IMR-90 (cell line): ENCODE measurements at regions not wholly inside any gene's neighbourhood (a gene's known extent, or its start where the extent isn't known, plus 50 kb on each side); places are given as distances from the start of the nearest gene placed in this dataset.

Experiments used
- ATAC-seq: fragments of 200-7000 bp; cut with Tn5 transposase; 2 replicates; pipeline ENCODE4 v1.9.1; 2020; ENCODE audit warnings: low read depth, mild to moderate bottlenecking, moderate library complexity
- BruUV-seq: library from RNA; stranded (reverse); fragments of 400-500 nt; replicated peaks from 2 replicates; lab custom pipeline; 2021; lab: Mats Ljungman, UMichigan
- CTCF ChIA-PET: fragments of 300-600 bp; formaldehyde crosslinking; extraction: SDS; loops from one replicate; lab custom pipeline; 2021; ENCODE audit warnings: antibody characterized with exemption; lab: Yijun Ruan, JAX
- POLR2A ChIA-PET: fragments of 300-600 bp; sonication (Branson Sonifier 250); formaldehyde crosslinking; loops from one replicate; lab custom pipeline; 2022; ENCODE audit warnings: antibody characterized with exemption; ENCODE audit not compliant: unreplicated experiment; lab: Charles Lee
- DNase-seq: peaks from one replicate; pipeline ENCODE4 v3.0.0; 2013
- H2AFZ ChIP-seq: replicated peaks from 2 replicates; pipeline ENCODE3; 2013; ENCODE audit warnings: low read length, mild to moderate bottlenecking; ENCODE audit not compliant: poor library complexity
- H2AK5ac ChIP-seq: 2 replicates; pipeline ENCODE4 v1.6.1; 2013; ENCODE audit warnings: low read depth, low read length, inconsistent platforms
- H2AK9ac ChIP-seq: replicated peaks from 2 replicates; pipeline ENCODE3; 2013; ENCODE audit warnings: mild to moderate bottlenecking, low read depth, low read length, moderate library complexity; ENCODE audit not compliant: poor library complexity
- H2BK120ac ChIP-seq: 2 replicates; pipeline ENCODE4 v1.6.1; 2013; ENCODE audit warnings: low read depth, low read length, inconsistent platforms
- H2BK15ac ChIP-seq: 3 replicates; pipeline ENCODE4 v1.6.1; 2013; ENCODE audit warnings: low read depth, low read length, inconsistent platforms
- H2BK20ac ChIP-seq: 2 replicates; pipeline ENCODE4 v1.6.1; 2013; ENCODE audit warnings: low read depth, mild to moderate bottlenecking, inconsistent platforms, low read length, moderate library complexity
- H2BK5ac ChIP-seq: 2 replicates; pipeline ENCODE4 v1.6.1; 2013; ENCODE audit warnings: mild to moderate bottlenecking, low read depth, low read length, inconsistent platforms; ENCODE audit not compliant: poor library complexity, severe bottlenecking
- H3K14ac ChIP-seq: replicated peaks from 2 replicates; pipeline ENCODE4 v1.6.1; 2013; ENCODE audit warnings: low read depth, low read length, inconsistent platforms
- H3K18ac ChIP-seq: 2 replicates; pipeline ENCODE4 v1.6.1; 2013; ENCODE audit warnings: low read depth, low read length, control low read depth
- H3K23ac ChIP-seq: 2 replicates; pipeline ENCODE4 v1.6.1; 2013; ENCODE audit warnings: low read depth, low read length, inconsistent platforms
- H3K27ac ChIP-seq: 2 replicates; pipeline ENCODE4 v1.5.1; 2013; ENCODE audit warnings: mild to moderate bottlenecking, control low read depth, low read length; ENCODE audit not compliant: insufficient read depth
- H3K27me3 ChIP-seq: 2 replicates; pipeline ENCODE4 v1.6.1; 2013; ENCODE audit warnings: low read length; ENCODE audit not compliant: control insufficient read depth, insufficient read depth
- H3K36me3 ChIP-seq: 2 replicates; pipeline ENCODE4 v1.6.1; 2013; ENCODE audit warnings: low read length, mixed read lengths; ENCODE audit not compliant: control insufficient read depth, insufficient read depth
- H3K4ac ChIP-seq: 2 replicates; pipeline ENCODE4 v1.6.1; 2013; ENCODE audit warnings: low read depth, low read length, inconsistent platforms
- H3K4me1 ChIP-seq: 2 replicates; pipeline ENCODE4 v1.6.1; 2013; ENCODE audit warnings: low read length, mixed read lengths; ENCODE audit not compliant: control insufficient read depth, insufficient read depth
- H3K4me2 ChIP-seq: 2 replicates; pipeline ENCODE4 v1.6.1; 2013; ENCODE audit warnings: low read depth, mild to moderate bottlenecking, control low read depth, low read length, moderate library complexity
- H3K4me3 ChIP-seq: 2 replicates; pipeline ENCODE4 v1.5.1; 2013; ENCODE audit warnings: low read depth, mild to moderate bottlenecking, control low read depth, low read length, moderate library complexity; ENCODE audit not compliant: insufficient read depth
- H3K56ac ChIP-seq: 2 replicates; pipeline ENCODE4 v1.6.1; 2013; ENCODE audit warnings: low read length, inconsistent platforms; ENCODE audit not compliant: insufficient read depth; ENCODE audit errors: extremely low read depth
- H3K79me1 ChIP-seq, 2 experiments: 2 replicates each; pipeline ENCODE4 v1.6.1; 2013; ENCODE audit warnings: low read length in 2 of 2, inconsistent platforms in 1 of 2, low read depth in 1 of 2
- H3K9ac ChIP-seq: 2 replicates; pipeline ENCODE4 v1.6.1; 2013; ENCODE audit warnings: low read depth, low read length, control low read depth
- H3K9me1 ChIP-seq: 2 replicates; pipeline ENCODE4 v1.6.1; 2013; ENCODE audit warnings: low read length, inconsistent platforms; ENCODE audit not compliant: insufficient read depth
- H3K9me3 ChIP-seq: 2 replicates; pipeline ENCODE4 v1.6.1; 2013; ENCODE audit warnings: low read length; ENCODE audit not compliant: control insufficient read depth, insufficient read depth
- H4K20me1 ChIP-seq: 2 replicates; pipeline ENCODE4 v1.6.1; 2013; ENCODE audit warnings: low read length, inconsistent platforms; ENCODE audit not compliant: insufficient read depth
- H4K5ac ChIP-seq: 2 replicates; pipeline ENCODE4 v1.6.1; 2013; ENCODE audit warnings: mild to moderate bottlenecking, low read depth, low read length, control low read depth
- H4K8ac ChIP-seq, 2 experiments: 2 replicates each; pipeline ENCODE4 v1.6.1; 2013; ENCODE audit warnings: low read depth in 2 of 2, low read length in 2 of 2, control low read depth in 1 of 2, inconsistent platforms in 1 of 2
- H4K91ac ChIP-seq: 2 replicates; pipeline ENCODE4 v1.6.1; 2013; ENCODE audit warnings: low read depth, low read length, inconsistent platforms; ENCODE audit not compliant: insufficient read depth
- BHLHE40 ChIP-seq: fragments of 150-350 bp; IDR thresholded peaks from 2 replicates; pipeline ENCODE4 v1.6.1; 2016; ENCODE audit warnings: mild to moderate bottlenecking, low read depth, low read length
- CEBPB ChIP-seq: IDR thresholded peaks from 2 replicates; pipeline ENCODE4 v1.6.1; 2012; ENCODE audit warnings: low read depth, low read length, improper control_type of control experiment
- CHD1 ChIP-seq: IDR thresholded peaks from 2 replicates; pipeline ENCODE4 v1.6.1; 2012; ENCODE audit warnings: low read depth, low read length, improper control_type of control experiment
- CTCF ChIP-seq: conservative IDR thresholded peaks from 2 replicates; pipeline ENCODE4 v1.5.1; 2012; ENCODE audit warnings: mild to moderate bottlenecking, low read depth, low read length, improper control_type of control experiment
- ELK1 ChIP-seq: fragments of 150-350 bp; IDR thresholded peaks from 2 replicates; pipeline ENCODE4 v1.6.1; 2016; ENCODE audit warnings: low read depth, mild to moderate bottlenecking, low read length, moderate library complexity, borderline replicate concordance
- FOS ChIP-seq: fragments of 150-350 bp; IDR thresholded peaks from 2 replicates; pipeline ENCODE4 v1.6.1; 2016; ENCODE audit warnings: low read depth, low read length
- MAFK ChIP-seq: IDR thresholded peaks from 2 replicates; pipeline ENCODE4 v1.6.1; 2012; ENCODE audit warnings: low read depth, low read length, improper control_type of control experiment
- MAZ ChIP-seq: IDR thresholded peaks from 2 replicates; pipeline ENCODE4 v1.6.1; 2012; ENCODE audit warnings: low read depth, mild to moderate bottlenecking, low read length, improper control_type of control experiment, moderate library complexity, borderline replicate concordance
- MXI1 ChIP-seq: IDR thresholded peaks from 2 replicates; pipeline ENCODE4 v1.6.1; 2012; ENCODE audit warnings: low read depth, mild to moderate bottlenecking, low read length, moderate library complexity, borderline replicate concordance
- NFE2L2 ChIP-seq: fragments of 150-350 bp; IDR thresholded peaks from 2 replicates; pipeline ENCODE4 v1.6.1; 2016; ENCODE audit warnings: low read depth, mild to moderate bottlenecking, low read length
- POLR2A ChIP-seq: IDR thresholded peaks from 2 replicates; pipeline ENCODE4 v1.6.1; 2012; ENCODE audit warnings: mild to moderate bottlenecking, low read depth, low read length
- RAD21 ChIP-seq: IDR thresholded peaks from 2 replicates; pipeline ENCODE4 v1.6.1; 2012; ENCODE audit warnings: low read length, improper control_type of control experiment
- RCOR1 ChIP-seq: IDR thresholded peaks from 2 replicates; pipeline ENCODE4 v1.6.1; 2012; ENCODE audit warnings: mild to moderate bottlenecking, low read length, improper control_type of control experiment; ENCODE audit not compliant: insufficient replicate concordance
- RFX5 ChIP-seq: IDR thresholded peaks from 2 replicates; pipeline ENCODE4 v1.8.0; 2012; ENCODE audit warnings: low read depth, mild to moderate bottlenecking, low read length, moderate library complexity
- SMC3 ChIP-seq: fragments of 150-350 bp; IDR thresholded peaks from 2 replicates; pipeline ENCODE4 v1.6.1; 2016; ENCODE audit warnings: low read depth, mild to moderate bottlenecking, antibody characterized with exemption, low read length, moderate library complexity
- USF2 ChIP-seq: fragments of 150-350 bp; IDR thresholded peaks from 2 replicates; pipeline ENCODE4 v1.6.1; 2017; ENCODE audit warnings: mild to moderate bottlenecking, antibody characterized with exemption, low read length, low read depth
- WGBS, 2 experiments: methylation state at CpG; one replicate each; pipeline versions ENCODE4 v1.1.5 to v1.1.7; 2013; ENCODE audit warnings: missing lambda C conversion rate in 2 of 2; ENCODE audit not compliant: insufficient read length in 1 of 2; ENCODE audit errors: extremely low coverage in 2 of 2; 5-methylcytosine and 5-hydroxymethylcytosine counted together
- dilution Hi-C: fragments of 300-500 bp; cut with HindIII; formaldehyde crosslinking; loops from one replicate; pipeline ENCODE4 v1.14.3; 2018; ENCODE audit warnings: low sequenced_read_pairs; ENCODE audit not compliant: unreplicated experiment
- in situ Hi-C: fragments of 300-500 bp; cut with MboI; formaldehyde crosslinking; loops from 3 replicates; pipeline ENCODE4 v1.14.3; 2019; ENCODE audit warnings: low sequenced_read_pairs, inconsistent platforms, mixed read lengths
- intact Hi-C: fragments of 100-400 bp; cut with micrococcal nuclease; formaldehyde crosslinking; loops from 2 replicates; pipeline ENCODE4 v1.10.0; 2022

- Histone ChIP-seq H4K91ac (no peak overlapping the region), H2AK5ac (no peak overlapping the region), H3K27me3 (no peaks in the 10 kb centered on the region), H2AK9ac (no peak overlapping the region), H2BK5ac (no peak overlapping the region), H2BK15ac (no peak overlapping the region), H3K36me3 (no peaks in the 10 kb centered on the region), H2AFZ (no peak overlapping the region), H3K56ac (no peak overlapping the region), H3K9me1 (no peaks in the 10 kb centered on the region), H3K14ac (no peak overlapping the region), H3K23ac (no peak overlapping the region), H3K27ac (no peak overlapping the region), H3K9ac (no peak overlapping the region), H3K4me2 (no peak overlapping the region), H2BK20ac (no peak overlapping the region), H3K4me3 (no peak overlapping the region), H3K4ac (no peak overlapping the region), H3K9me3 (peaks cover 12% of the 10 kb centered on the region), H3K79me1 (no peaks in the 10 kb centered on the region), H4K5ac (no peak overlapping the region), H3K18ac (no peak overlapping the region), H2BK120ac (no peak overlapping the region), H4K8ac (no peak overlapping the region), H3K4me1 (no peaks in the 10 kb centered on the region), H4K20me1 (no peaks in the 10 kb centered on the region)
- ChIA-PET CTCF (no interaction called here), POLR2A (no interaction called here)
- BruUV-seq = no TSS peak
- in situ Hi-C loops = no loop called here
- dilution Hi-C loops = no loop called here
- DNase-seq = no peak
- no CpG with 5 or more reads among the region's 2 CpGs for WGBS, 2 experiments
- no peak for TF ChIP-seq CHD1
- no peak for TF ChIP-seq CEBPB
- no peak for TF ChIP-seq ELK1
- no peak for TF ChIP-seq USF2
- no peak for TF ChIP-seq SMC3
- no peak for TF ChIP-seq RCOR1
- no peak for TF ChIP-seq NFE2L2
- no peak for TF ChIP-seq FOS
- TF ChIP-seq BHLHE40 = no peak
- no peak for TF ChIP-seq RAD21
- no peak for TF ChIP-seq RFX5
- no peak for TF ChIP-seq POLR2A
- TF ChIP-seq CTCF = no peak
- TF ChIP-seq MAZ = no peak
- TF ChIP-seq MXI1 = no peak
- no peak for TF ChIP-seq MAFK
- intact Hi-C loops = no loop called here
- ATAC-seq = no peak
These were observed 880.3 kb upstream of the GBE1 start for GRCh38 chr3:82641701-82642100.
